GM19023 (cell line): ENCODE measurements at regions not wholly inside any gene's neighbourhood (a gene's known extent, or its start where the extent isn't known, plus 50 kb on each side); places are given as distances from the start of the nearest gene placed in this dataset.

Source experiments
- ATAC-seq: cut with Tn5 transposase; IDR thresholded peaks from one replicate; pipeline ENCODE4 v1.9.1; 2021; ENCODE audit warnings: mild to moderate bottlenecking, moderate library complexity; ENCODE audit not compliant: unreplicated experiment

DNA sequence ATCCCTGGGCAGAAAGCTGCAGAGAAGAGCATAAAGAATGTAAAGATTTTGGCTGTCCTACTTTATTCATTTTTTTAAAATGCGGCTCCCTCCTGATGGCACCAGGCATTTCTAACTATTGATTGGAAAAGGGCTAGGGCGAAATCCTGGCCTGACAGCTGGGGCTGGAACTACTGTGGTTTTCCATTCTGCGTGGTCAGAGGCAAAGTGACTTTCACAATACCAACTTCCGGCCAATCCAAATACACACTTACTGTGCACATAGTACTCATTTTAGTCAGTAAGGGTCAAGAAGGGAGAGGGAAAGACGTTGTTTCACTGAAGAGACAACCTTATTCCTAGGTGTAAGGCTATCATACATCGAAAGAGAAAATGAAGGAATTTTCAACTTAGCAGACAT, 113.8 kb upstream of the PMFBP1 start:
- ATAC-seq, result no peak

DNA sequence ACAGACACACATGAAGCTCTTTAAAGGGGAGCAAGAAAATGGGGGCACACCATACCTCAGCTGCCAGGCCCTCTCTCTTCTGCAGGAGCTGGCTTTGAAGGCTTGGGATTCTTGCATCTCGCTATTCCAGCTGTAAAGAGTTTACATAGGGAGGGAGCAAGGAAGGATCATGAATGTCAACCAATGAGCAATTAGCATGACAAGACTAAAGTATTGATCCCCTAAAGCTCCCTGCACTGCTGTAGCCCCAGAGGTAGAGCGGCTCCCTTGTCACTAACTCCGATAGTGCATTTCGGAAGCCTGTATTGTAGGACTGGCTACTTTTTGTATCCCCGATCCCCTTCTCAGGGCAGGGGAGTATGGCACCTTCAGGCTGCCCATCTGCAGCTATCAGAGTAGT, 113.4 kb upstream of the PMFBP1 start:
- ATAC-seq, result no peak

DNA sequence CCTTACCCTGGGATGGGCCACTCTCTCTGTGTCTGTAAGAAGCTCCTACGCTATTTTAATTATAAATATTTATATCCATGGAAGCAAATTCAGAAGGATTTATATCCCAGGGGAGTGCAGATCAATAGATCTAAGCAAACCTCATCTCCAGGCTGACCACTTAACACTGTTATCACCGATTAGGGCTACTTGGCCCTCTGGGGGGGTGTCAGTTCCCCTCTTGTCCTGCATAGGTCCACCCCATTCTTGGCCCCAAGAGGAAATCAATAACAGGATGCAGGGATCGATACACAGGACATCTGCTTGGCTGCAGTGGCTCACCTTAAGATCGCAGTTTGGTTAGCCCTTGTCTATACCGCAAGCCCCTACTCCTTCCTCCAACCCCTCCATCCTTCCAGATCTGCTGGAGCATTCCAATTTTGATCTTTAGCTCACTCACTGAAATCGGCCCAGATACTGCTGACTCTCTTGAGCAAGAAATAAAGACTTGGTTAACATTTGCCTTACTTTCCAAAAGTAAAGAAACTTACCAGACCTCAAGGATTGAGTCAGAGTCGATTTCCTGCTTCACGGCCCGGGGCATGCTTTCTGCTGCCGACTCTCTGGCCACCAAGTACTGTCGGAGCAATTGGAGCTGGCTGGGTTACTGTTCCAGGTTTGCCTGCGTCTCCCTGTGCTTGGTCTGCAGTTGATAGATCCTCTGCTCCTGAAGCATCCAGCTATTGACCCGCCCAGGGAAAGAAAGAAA, 112.3 kb upstream of the PMFBP1 start:
- no peak for ATAC-seq

GRCh38 chr16:72282362-72282761, 110.4 kb upstream of the PMFBP1 start:
- ATAC-seq, result no peak

GRCh38 chr16:72278301-72278700, 106.3 kb upstream of the PMFBP1 start:
- no peak for ATAC-seq

- ATAC-seq, result no peak
Measured at GRCh38 chr16:72277749-72278148, 105.8 kb upstream of the PMFBP1 start.

DNA sequence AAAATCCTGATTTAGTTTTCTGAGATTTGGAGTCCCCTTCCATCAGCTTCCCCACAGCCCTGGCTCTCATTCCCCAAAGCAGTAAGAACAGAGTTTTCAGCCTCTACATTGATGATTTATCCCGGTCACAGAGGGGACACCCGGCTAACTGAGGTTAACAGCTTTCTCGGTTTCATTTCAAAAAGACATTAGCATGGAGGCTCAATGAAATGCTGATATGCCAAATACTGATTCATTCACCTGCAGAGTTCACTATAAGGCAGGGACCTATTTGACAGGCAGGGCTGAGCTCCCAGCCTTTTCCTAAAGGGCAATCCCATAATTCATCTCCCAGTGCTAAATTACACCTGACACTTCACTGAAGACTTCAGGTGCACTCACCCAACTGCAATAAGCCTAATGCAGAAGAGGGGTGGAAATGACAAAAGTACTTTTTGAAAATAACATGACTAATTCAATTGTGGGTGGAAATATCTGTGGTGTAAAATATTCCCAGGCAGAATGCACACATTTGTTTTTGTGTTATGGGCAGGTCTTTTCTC, 99.8 kb upstream of the PMFBP1 start:
- ATAC-seq, result no peak

DNA sequence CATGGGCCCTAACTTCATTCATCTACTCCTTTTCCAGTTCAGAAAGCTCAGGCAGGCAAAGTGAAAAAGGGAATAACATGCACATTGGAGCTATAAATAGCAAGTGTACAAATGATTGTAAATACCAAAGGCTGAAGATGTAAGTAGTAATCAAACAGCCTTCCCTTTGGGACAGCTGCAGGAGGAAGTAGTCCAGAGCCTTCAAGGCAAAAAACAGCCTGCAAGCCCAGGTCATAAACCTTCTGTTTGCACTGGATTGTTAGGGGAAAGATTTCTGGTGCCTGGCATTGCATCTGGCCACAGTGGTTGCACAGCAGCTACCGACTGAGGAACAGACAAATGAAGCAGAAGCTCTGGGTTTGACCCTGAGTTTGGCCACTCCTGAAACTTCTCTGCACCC, 98.6 kb upstream of the PMFBP1 start:
- ATAC-seq, result no peak

DNA sequence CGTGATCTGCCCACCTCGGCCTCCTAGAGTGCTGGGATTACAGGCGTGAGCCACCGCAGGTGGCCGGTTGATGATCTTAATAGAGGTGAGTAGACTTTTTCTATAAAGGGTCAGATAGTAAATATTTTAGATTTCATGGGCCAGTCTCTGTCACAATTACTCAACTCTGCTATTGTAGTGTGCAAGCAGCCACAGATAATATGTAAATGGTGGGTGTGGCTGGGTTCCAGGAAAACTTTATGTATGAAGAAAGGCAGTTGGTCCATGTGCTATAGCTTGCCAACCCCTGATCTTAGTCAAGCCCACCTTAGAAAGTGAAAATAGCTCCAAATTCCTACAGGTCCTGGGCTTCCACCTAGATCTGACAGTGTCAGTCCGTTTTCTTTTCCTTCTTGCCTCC, 94.9 kb upstream of the PMFBP1 start:
- ATAC-seq, result no peak

- ATAC-seq, result no peak
Measured at GRCh38 chr16:72264771-72265170, 92.8 kb upstream of the PMFBP1 start.

DNA sequence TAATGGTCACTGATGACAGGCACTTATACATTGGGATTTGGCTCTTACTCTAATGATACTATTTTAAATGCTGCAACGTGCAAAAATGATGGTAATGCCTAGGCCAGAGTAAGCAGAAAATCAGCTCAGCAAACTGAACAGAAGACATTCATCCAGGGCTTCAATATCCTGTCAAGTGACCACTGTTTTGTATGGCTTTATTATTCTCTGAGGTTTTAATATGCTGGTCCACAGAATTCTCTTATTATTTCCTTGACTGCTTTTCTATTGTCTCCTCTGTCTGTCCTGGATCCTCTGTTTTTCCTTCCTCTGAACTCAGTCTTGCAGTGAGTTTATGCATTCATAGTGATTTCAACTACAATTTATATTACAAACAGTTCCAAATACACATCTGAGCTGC, 90.8 kb upstream of the PMFBP1 start:
- no peak for ATAC-seq

DNA sequence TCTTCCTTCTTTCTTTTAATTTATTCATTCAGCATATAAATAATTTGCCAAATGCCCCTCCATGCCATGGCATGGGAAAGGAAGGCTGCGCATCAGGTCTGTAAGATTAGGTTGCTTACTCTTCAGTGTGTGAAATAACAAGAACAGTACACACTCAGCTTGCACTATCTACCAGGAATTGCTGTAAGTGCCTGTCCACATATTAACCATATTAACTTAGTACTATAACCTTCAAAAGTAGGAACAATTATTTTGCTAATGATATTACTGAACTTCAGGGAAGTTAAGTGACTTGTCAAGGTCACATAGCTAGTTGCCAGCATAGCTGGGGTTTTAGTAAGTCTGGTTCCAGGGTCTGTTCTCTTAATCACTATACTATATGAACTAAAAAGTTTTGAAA, 89.2 kb upstream of the PMFBP1 start:
- ATAC-seq, result no peak

- no peak for ATAC-seq
Measured at GRCh38 chr16:72256398-72257066, 84.6 kb upstream of the PMFBP1 start.

- no peak for ATAC-seq
Measured at GRCh38 chr16:72255786-72256185, 83.8 kb upstream of the PMFBP1 start.

DNA sequence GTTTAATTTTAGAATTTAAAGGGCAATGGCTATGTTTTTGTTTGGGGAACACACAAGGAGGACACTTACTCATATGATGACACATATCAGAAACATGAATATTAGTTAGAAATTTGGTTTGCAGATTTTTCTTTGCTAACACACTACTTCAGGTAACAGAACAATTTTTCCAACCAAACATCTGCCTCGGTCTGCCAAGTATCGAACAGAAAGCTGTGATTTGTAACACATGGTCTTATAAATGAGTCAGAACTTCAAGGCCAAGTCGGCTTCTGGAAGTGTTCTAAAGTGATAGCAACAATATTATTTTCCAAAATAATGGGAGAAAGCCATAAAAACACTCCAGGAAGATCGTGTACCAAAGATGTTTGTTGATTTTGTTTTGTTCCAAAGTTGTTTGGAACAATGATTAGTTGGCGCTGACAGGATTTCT, 75.9 kb upstream of the PMFBP1 start:
- no peak for ATAC-seq

DNA sequence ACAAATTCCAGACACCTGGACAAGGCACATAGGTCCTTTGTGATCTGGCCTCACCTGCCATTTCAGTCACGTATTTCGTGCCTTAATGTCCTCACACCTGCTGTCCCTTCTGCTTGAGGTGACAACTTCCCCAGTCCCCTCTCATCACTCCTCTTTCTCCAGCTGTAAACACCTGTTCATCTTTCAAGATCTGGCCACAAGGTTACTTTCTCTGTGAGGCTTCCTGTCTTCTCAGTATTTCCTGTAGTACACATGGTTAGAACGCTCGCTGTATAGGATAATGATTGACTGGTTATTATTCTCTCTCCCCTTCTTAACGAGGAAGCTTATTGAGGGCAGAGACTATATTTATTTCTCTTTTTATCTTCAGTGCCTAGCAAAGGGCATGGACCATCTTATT, 74.5 kb upstream of the PMFBP1 start:
- ATAC-seq, result no peak

GRCh38 chr16:72244853-72245252, 72.9 kb upstream of the PMFBP1 start:
- no peak for ATAC-seq

- ATAC-seq, result no peak
Measured at GRCh38 chr16:72243621-72244020, 71.7 kb upstream of the PMFBP1 start.

DNA sequence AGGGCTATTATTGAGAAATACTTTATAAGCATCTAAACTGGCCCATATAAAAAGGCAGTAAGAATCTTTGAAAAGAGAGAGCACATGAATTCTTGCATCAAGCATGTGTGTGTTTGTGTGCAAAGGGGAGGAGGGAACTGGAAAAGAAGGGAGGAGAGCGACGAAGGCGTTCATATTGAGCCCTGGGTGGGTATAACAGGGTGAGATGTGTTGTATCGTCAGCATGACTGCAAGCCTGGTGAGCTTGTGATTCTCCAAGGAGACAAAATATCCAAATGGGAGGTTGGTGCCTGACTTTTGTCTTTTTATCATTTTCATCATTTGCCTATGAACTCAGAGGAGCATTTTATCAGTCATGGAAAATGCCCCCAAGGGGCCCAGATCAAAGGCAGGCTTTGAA, 70.8 kb upstream of the PMFBP1 start:
- no peak for ATAC-seq

- no peak for ATAC-seq
Measured at GRCh38 chr16:72241930-72242329, 70.0 kb upstream of the PMFBP1 start.

GRCh38 chr16:72241008-72241407, 69.1 kb upstream of the PMFBP1 start:
- ATAC-seq, result no peak

GRCh38 chr16:72240466-72240865, 68.5 kb upstream of the PMFBP1 start:
- ATAC-seq, result no peak
